ENCODE measurements at regions not wholly inside any gene's neighbourhood (a gene's known extent, or its start where the extent isn't known, plus 50 kb on each side); places are given as distances from the start of the nearest gene placed in this dataset.

DNA sequence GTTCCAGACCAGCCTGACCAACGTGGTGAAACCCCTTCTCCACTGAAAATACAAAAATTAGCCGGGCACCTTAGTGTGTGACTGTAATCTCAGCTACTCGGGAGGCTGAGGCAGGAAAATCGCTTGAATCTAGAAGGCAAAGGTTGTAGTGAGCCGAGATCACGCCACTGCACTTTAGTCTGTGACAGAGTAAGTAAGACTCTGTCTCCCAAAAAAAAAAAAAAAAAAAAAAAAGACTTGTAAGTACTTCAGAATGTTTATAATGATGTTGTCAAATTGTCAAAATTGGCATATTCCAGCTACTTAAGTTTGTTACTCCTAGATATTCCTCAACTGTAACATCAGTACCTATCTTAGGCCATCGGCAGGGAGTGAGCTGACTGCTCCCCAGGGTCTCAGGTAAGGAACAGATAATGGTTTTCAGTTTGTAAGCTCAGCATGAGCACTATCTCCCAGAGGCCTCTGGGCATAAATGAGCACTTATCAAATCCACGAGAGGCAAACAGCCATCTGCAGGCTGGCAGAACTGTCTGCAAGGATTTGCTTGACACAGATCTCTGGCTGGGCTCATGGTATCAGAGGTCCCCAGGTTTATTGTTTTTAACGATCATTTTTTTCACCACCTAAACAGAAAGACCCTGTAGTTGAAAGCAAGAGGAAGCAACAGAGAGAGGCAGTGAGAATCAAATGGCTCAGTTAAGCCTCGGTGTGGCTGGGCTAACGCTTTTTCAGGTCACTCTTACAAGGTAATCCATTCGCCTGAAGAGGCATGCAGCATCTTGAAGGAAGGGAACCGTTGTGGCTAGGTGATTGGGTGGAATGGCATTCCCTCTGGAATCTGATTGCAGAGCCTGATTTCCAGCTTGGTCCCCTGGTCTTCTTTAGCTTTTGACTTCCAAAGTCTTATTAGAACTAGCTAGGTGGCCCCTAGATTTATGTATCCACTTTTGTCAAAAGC, 115.9 kb downstream of the LY86 start:
- no peak for DNase-seq (ENCODE audit: low read depth, low spot score)
- ChIA-PET CTCF (interaction anchor here (1.2 to 3.2 kb wide), 6 partner anchors 8 to 539 kb away, joined by 3 to 16 read pairs (median 6); no protein-coding TSS in a partner anchor), POLR2A (no interaction called here)
- H3K4me3 ChIP-seq (ENCODE audit: low read depth, low read length) = no peak overlapping the region
- TF ChIP-seq, protein P1, sequence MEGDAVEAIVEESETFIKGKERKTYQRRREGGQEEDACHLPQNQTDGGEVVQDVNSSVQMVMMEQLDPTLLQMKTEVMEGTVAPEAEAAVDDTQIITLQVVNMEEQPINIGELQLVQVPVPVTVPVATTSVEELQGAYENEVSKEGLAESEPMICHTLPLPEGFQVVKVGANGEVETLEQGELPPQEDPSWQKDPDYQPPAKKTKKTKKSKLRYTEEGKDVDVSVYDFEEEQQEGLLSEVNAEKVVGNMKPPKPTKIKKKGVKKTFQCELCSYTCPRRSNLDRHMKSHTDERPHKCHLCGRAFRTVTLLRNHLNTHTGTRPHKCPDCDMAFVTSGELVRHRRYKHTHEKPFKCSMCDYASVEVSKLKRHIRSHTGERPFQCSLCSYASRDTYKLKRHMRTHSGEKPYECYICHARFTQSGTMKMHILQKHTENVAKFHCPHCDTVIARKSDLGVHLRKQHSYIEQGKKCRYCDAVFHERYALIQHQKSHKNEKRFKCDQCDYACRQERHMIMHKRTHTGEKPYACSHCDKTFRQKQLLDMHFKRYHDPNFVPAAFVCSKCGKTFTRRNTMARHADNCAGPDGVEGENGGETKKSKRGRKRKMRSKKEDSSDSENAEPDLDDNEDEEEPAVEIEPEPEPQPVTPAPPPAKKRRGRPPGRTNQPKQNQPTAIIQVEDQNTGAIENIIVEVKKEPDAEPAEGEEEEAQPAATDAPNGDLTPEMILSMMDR (IDR thresholded peaks at IDR 0.05; ENCODE audit: insufficient read depth, low read length, missing control alignments) = no peak

DNA sequence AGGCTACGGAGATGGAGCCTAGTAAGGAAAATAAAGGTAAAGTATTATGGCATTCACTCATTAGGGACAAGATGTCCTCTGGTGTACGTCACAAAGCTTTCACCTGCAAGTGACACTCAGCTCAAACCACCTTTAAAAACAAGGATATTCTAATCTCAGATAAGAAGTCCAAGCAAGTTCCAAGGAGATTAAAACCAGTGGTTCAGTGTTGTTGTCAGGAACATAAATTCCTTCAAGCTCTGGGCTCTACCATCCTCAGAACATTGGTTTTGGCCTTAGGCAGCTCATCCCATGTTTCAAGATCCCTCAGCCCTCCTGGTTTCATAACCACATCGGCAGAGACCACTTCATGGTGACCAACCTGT, 116.5 kb downstream of the LY86 start:
- POLR2A ChIA-PET = no interaction called here
- no peak for DNase-seq (ENCODE audit: low read depth, low spot score)
- no peak overlapping the region for H3K4me3 ChIP-seq (ENCODE audit: low read depth, low read length)
- CTCF ChIA-PET = interaction anchor here (1.2 to 1.4 kb wide), 3 partner anchors 9 to 538 kb away, joined by 3 to 7 read pairs (median 4); no protein-coding TSS in a partner anchor
- TF ChIP-seq, protein P1 (IDR thresholded peaks at IDR 0.05; ENCODE audit: insufficient read depth, low read length, missing control alignments) = no peak

DNA sequence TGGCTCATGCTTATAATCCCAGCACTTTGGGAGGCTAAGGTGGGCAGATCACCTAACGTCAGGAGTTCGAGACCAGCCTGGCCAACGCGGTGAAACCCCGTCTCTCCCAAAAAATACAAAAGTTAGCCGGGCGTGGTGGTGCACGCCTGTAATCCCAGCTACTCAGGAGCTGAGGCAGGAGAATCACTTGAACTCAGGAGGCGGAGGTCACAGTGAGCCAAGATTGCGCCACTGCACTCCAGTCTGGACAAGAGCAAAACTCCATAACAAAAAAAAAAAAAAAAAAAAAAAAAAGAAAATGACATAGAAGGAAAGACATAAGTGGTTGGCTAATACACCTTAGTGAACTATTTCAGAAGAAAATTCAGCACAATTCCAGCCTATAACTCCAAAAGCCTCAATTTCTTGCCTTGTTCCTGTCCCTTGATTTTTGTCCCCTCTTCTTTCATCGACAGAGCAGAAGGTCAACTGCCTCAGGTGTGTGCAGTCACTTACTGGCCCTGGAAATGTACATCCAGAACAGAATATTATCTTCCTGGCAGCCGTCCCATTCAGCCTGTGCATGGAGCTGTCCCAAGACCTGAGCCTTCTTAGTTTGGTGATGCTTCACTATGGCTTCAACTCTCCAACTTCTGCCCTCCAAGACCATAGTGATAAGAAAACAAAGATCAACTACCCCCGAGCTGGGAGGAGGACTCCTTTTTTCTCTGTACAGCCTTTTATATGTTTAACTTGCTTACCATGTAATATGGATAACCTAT, 117.6 kb downstream of the LY86 start:
- TF ChIP-seq, protein P1 (IDR thresholded peaks at IDR 0.05; ENCODE audit: insufficient read depth, low read length, missing control alignments) = no peak
- DNase-seq (ENCODE audit: low read depth, low spot score) = no peak
- H3K4me3 ChIP-seq (ENCODE audit: low read depth, low read length) = no peak overlapping the region
- ChIA-PET POLR2A (no interaction called here), CTCF (interaction anchor here (1.4 to 2.1 kb wide), 3 partner anchors 10 to 537 kb away, joined by 3 to 9 read pairs (median 4); no protein-coding TSS in a partner anchor)

DNA sequence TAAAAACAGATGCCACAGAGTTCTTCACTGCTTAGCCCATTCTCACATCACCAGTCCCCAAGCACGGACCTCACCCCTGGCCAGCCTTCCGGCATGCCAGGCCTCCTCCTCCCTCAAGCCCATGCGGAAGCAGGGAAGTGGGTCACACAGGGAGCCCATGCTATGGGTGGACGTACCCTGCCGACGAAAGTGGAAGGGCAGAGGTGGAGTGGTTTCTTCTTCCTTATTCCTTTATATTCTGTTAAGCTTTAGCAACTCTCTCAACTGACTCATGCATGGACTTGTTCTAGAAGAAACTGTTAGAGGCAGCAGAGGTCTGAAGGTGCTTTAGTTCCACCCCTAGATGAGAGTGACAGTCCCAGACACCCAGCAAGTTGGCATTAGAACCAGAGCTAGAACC, 118.6 kb downstream of the LY86 start:
- H3K4me3 ChIP-seq (ENCODE audit: low read depth, low read length) = no peak overlapping the region
- no peak for DNase-seq (ENCODE audit: low read depth, low spot score)
- ChIA-PET CTCF (interaction anchor here (2.1 kb wide), 1 partner anchor 11 kb away, joined by 9 read pairs; no protein-coding TSS in a partner anchor), POLR2A (no interaction called here)
- TF ChIP-seq, protein P1 (IDR thresholded peaks at IDR 0.05; ENCODE audit: insufficient read depth, low read length, missing control alignments) = no peak

DNA sequence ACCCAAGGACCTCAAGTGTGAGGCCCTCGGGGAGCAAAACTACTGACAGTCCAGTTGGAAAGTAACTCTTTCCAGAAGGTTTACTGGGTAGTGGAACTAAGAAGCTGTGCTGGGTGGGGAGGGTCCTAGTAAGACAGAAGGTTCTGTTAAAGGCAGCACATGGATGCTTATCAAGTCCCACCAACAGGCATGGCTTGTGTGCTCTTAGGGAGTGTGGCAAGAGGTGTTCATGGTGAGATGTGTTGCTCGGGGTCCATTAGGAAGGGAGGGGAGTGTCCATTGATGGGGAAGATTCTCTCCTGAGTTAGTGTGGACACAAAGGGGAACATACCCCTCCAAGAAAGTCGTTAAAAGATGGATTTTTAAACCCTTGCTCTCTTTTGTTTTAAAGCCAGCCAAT, 120.6 kb downstream of the LY86 start:
- no peak overlapping the region for H3K4me3 ChIP-seq (ENCODE audit: low read depth, low read length)
- DNase-seq (ENCODE audit: low read depth, low spot score) = no peak
- POLR2A ChIA-PET = no interaction called here
- CTCF ChIA-PET = interaction anchor here (1.1 kb wide), 2 partner anchors 10 kb away, joined by 3 to 4 read pairs; no protein-coding TSS in a partner anchor
- TF ChIP-seq, protein P1 (IDR thresholded peaks at IDR 0.05; ENCODE audit: insufficient read depth, low read length, missing control alignments) = no peak

Measured in AG04449 (cell line).